H9 (cell line): ENCODE measurements at regions not wholly inside any gene's neighbourhood (a gene's known extent, or its start where the extent isn't known, plus 50 kb on each side); places are given as distances from the start of the nearest gene placed in this dataset.

Experiments
- DNase-seq: peaks from one replicate; pipeline ENCODE4 v3.0.0-alpha.2; 2017
- H2AFZ ChIP-seq: one replicate; pipeline ENCODE4 v1.6.1; 2013; ENCODE audit warnings: mild to moderate bottlenecking, low read length, control low read depth, moderate library complexity
- H2AK5ac ChIP-seq: 2 replicates; pipeline ENCODE4 v1.6.1; 2013; ENCODE audit warnings: low read length, control low read depth, mixed read lengths; ENCODE audit not compliant: insufficient read length
- H2BK120ac ChIP-seq: one replicate; pipeline ENCODE4 v1.6.1; 2013; ENCODE audit warnings: low read depth, mild to moderate bottlenecking, low read length, control low read depth, inconsistent platforms; ENCODE audit not compliant: poor library complexity, severe bottlenecking
- H2BK12ac ChIP-seq: 2 replicates; pipeline ENCODE4 v1.6.1; 2013; ENCODE audit warnings: low read length, control low read depth, mixed read lengths, low read depth; ENCODE audit not compliant: insufficient read length
- H2BK15ac ChIP-seq: 2 replicates; pipeline ENCODE4 v1.6.1; 2013; ENCODE audit warnings: low read depth, low read length, control low read depth
- H2BK20ac ChIP-seq: one replicate; pipeline ENCODE4 v1.6.1; 2013; ENCODE audit warnings: low read depth, mild to moderate bottlenecking, low read length, control low read depth, inconsistent platforms; ENCODE audit not compliant: poor library complexity, severe bottlenecking
- H2BK5ac ChIP-seq: 2 replicates; pipeline ENCODE4 v1.6.1; 2013; ENCODE audit warnings: low read length, control low read depth, mixed read lengths; ENCODE audit not compliant: insufficient read length
- H3K14ac ChIP-seq: 2 replicates; pipeline ENCODE4 v1.6.1; 2013; ENCODE audit warnings: low read length, control low read depth; ENCODE audit not compliant: insufficient read depth
- H3K18ac ChIP-seq: 2 replicates; pipeline ENCODE4 v1.6.1; 2013; ENCODE audit warnings: low read depth, mild to moderate bottlenecking, mixed read lengths, low read length, control low read depth; ENCODE audit not compliant: insufficient read length
- H3K23ac ChIP-seq: 2 replicates; pipeline ENCODE4 v1.6.1; 2013; ENCODE audit warnings: low read length, control low read depth, mixed read lengths, low read depth; ENCODE audit not compliant: insufficient read length
- H3K23me2 ChIP-seq: 2 replicates; pipeline ENCODE4 v1.6.1; 2013; ENCODE audit warnings: low read depth, mild to moderate bottlenecking, mixed read lengths, low read length, control low read depth; ENCODE audit not compliant: insufficient read length, poor library complexity, severe bottlenecking
- H3K27ac ChIP-seq: 2 replicates; pipeline ENCODE4 v1.5.1; 2013; ENCODE audit warnings: low read length, control low read depth, mixed read lengths, low read depth; ENCODE audit not compliant: insufficient read length
- H3K27me3 ChIP-seq: 2 replicates; pipeline ENCODE4 v1.6.1; 2013; ENCODE audit warnings: low read length, control low read depth, inconsistent platforms; ENCODE audit not compliant: insufficient read depth
- H3K4ac ChIP-seq: 2 replicates; pipeline ENCODE4 v1.6.1; 2013; ENCODE audit warnings: low read depth, mild to moderate bottlenecking, control low read depth, inconsistent platforms, low read length, moderate library complexity
- H3K4me1 ChIP-seq: 2 replicates; pipeline ENCODE4 v1.6.1; 2013; ENCODE audit warnings: low read length, control low read depth, inconsistent platforms; ENCODE audit not compliant: insufficient read depth
- H3K4me2 ChIP-seq: 2 replicates; pipeline ENCODE4 v1.6.1; 2013; ENCODE audit warnings: low read length, control low read depth, mixed read lengths; ENCODE audit not compliant: insufficient read length, insufficient read depth
- H3K56ac ChIP-seq: 2 replicates; pipeline ENCODE4 v1.6.1; 2013; ENCODE audit warnings: low read depth, mild to moderate bottlenecking, mixed read lengths, low read length, control low read depth; ENCODE audit not compliant: insufficient read length
- H3K79me1 ChIP-seq: 2 replicates; pipeline ENCODE4 v1.6.1; 2013; ENCODE audit warnings: low read depth, mild to moderate bottlenecking, moderate library complexity, low read length, control low read depth, inconsistent platforms; ENCODE audit not compliant: insufficient read depth, poor library complexity, severe bottlenecking
- H3K79me2 ChIP-seq: 2 replicates; pipeline ENCODE4 v1.6.1; 2013; ENCODE audit warnings: low read length, control low read depth, inconsistent platforms; ENCODE audit not compliant: insufficient read depth
- H3K9ac ChIP-seq: 2 replicates; pipeline ENCODE4 v1.6.1; 2013; ENCODE audit warnings: low read length, control low read depth, mixed read lengths; ENCODE audit not compliant: insufficient read length; ENCODE audit errors: extremely low read depth
- H3K9me3 ChIP-seq: one replicate; pipeline ENCODE4 v1.6.1; 2013; ENCODE audit warnings: low read depth, low read length, inconsistent platforms; ENCODE audit not compliant: control insufficient read depth
- H3T11ph ChIP-seq: one replicate; pipeline ENCODE4 v1.6.1; 2013; ENCODE audit warnings: mild to moderate bottlenecking, low read length, control low read depth, inconsistent platforms
- H4K20me1 ChIP-seq: one replicate; pipeline ENCODE4 v1.6.1; 2013; ENCODE audit not compliant: control insufficient read depth, insufficient read length, insufficient read depth
- H4K5ac ChIP-seq: 2 replicates; pipeline ENCODE4 v1.6.1; 2013; ENCODE audit warnings: low read depth, mild to moderate bottlenecking, mixed read lengths, low read length, control low read depth; ENCODE audit not compliant: insufficient read length
- H4K8ac ChIP-seq: replicated peaks from 2 replicates; pipeline ENCODE4 v1.6.1; 2013; ENCODE audit warnings: low read length, control low read depth, mixed read lengths, low read depth; ENCODE audit not compliant: insufficient read length
- H4K91ac ChIP-seq: 2 replicates; pipeline ENCODE4 v1.6.1; 2013; ENCODE audit warnings: low read depth, mild to moderate bottlenecking, moderate library complexity, mixed read lengths, low read length, control low read depth; ENCODE audit not compliant: insufficient read length
- H3K27ac Mint-ChIP-seq, 3 experiments: 2 replicates in 2 of 3; 3 replicates in 1 of 3; pipeline ENCODE4 v1.8.0; 2020 to 2021; ENCODE audit warnings: mixed read lengths in 3 of 3, mild to moderate bottlenecking in 1 of 3, moderate library complexity in 1 of 3
- H3K27me3 Mint-ChIP-seq: 2 replicates; pipeline ENCODE4 v1.8.0; 2021; ENCODE audit warnings: low read depth, mild to moderate bottlenecking, moderate library complexity, mixed read lengths
- H3K36me3 Mint-ChIP-seq, 3 experiments: 2 replicates in 2 of 3; 3 replicates in 1 of 3; pipeline ENCODE4 v1.8.0; 2020 to 2021; ENCODE audit warnings: low read depth in 3 of 3, mixed read lengths in 3 of 3; ENCODE audit not compliant: insufficient read depth in 1 of 3
- H3K4me1 Mint-ChIP-seq, 2 experiments: 2 replicates each; pipeline ENCODE4 v1.8.0; 2020; ENCODE audit warnings: mixed read lengths in 2 of 2
- H3K4me3 Mint-ChIP-seq, 2 experiments: 2 replicates in 1 of 2; 3 replicates in 1 of 2; pipeline ENCODE4 v1.8.0; 2020 to 2021; ENCODE audit warnings: mild to moderate bottlenecking in 2 of 2, mixed read lengths in 2 of 2, moderate library complexity in 1 of 2
- H3K9me3 Mint-ChIP-seq, 2 experiments: 2 replicates in 1 of 2; 3 replicates in 1 of 2; pipeline ENCODE4 v1.8.0; 2020; ENCODE audit warnings: mild to moderate bottlenecking in 2 of 2, mixed read lengths in 2 of 2, moderate library complexity in 1 of 2
- WGBS: extraction: QIAGEN DNeasy Blood & Tissue Kit; methylation state at CpG from one replicate; pipeline ENCODE4 v1.1.7; 2013; ENCODE audit warnings: missing lambda C conversion rate, low lambda C conversion rate, mixed read lengths; ENCODE audit not compliant: insufficient read length; ENCODE audit errors: extremely low coverage; 5-methylcytosine and 5-hydroxymethylcytosine counted together
- TF ChIP-seq, protein P1 (sequence below): fragments of 200-600 bp; sonication (generic); conservative IDR thresholded peaks from 3 replicates; pipeline ENCODE4 v1.8.0; 2021; ENCODE audit warnings: antibody characterized with exemption, mild to moderate bottlenecking

DNA sequence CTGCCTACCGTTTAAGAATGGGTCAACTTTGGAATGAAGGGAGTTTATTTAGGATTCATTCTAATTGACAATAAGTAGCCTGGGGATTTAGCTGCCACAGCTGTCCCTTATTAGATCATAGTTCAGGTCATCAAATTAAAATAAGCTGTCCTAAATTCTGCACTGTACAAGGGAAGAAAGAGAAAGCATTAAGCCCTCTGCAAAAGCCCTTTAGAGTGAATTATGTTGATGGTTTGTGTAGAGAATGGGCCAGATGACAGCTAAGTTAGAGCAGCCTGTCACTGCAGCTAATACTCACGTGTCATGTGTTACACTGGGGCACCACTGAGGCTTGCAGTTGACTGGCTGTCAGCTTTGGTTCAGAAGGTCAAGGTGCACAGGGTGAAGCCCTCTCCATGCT, 737.1 kb upstream of the SLC10A2 start:
- no CpG with 5 or more reads among the region's 2 CpGs for WGBS
- Histone ChIP-seq H3K79me2 (no peaks in the 10 kb centered on the region), H2BK20ac (no peak overlapping the region), H3K18ac (no peak overlapping the region), H3K9ac (no peak overlapping the region), H2BK15ac (no peak overlapping the region), H3K79me1 (no peaks in the 10 kb centered on the region), H2BK120ac (no peak overlapping the region), H2BK12ac (no peak overlapping the region), H3K23me2 (no peaks in the 10 kb centered on the region), H2AFZ (no peak overlapping the region), H3K4me1 (no peaks in the 10 kb centered on the region), H3K27ac (no peak overlapping the region), H4K20me1 (no peaks in the 10 kb centered on the region), H3K9me3 (no peaks in the 10 kb centered on the region), H2BK5ac (no peak overlapping the region), H3K56ac (no peak overlapping the region), H2AK5ac (no peak overlapping the region), H4K91ac (no peak overlapping the region), H3K27me3 (no peaks in the 10 kb centered on the region), H3K4ac (no peak overlapping the region), H3T11ph (no peak overlapping the region), H3K4me2 (no peak overlapping the region), H3K23ac (no peak overlapping the region), H4K5ac (no peak overlapping the region), H3K14ac (no peak overlapping the region), H4K8ac (no peak overlapping the region)
- TF ChIP-seq, protein P1, sequence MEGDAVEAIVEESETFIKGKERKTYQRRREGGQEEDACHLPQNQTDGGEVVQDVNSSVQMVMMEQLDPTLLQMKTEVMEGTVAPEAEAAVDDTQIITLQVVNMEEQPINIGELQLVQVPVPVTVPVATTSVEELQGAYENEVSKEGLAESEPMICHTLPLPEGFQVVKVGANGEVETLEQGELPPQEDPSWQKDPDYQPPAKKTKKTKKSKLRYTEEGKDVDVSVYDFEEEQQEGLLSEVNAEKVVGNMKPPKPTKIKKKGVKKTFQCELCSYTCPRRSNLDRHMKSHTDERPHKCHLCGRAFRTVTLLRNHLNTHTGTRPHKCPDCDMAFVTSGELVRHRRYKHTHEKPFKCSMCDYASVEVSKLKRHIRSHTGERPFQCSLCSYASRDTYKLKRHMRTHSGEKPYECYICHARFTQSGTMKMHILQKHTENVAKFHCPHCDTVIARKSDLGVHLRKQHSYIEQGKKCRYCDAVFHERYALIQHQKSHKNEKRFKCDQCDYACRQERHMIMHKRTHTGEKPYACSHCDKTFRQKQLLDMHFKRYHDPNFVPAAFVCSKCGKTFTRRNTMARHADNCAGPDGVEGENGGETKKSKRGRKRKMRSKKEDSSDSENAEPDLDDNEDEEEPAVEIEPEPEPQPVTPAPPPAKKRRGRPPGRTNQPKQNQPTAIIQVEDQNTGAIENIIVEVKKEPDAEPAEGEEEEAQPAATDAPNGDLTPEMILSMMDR: no peak
- no peaks in the 10 kb centered on the region for H3K27me3 Mint-ChIP-seq
- H3K4me1 Mint-ChIP-seq: no peaks in the 10 kb centered on the region
- no peak overlapping the region for H3K27ac Mint-ChIP-seq
- peaks cover 0 to 7% of the 10 kb centered on the region in 2 experiments; a peak in 3 of 5 replicates for H3K9me3 Mint-ChIP-seq
- no peak for DNase-seq
- peaks cover 0 to 10% (median 4%) of the 10 kb centered on the region in 3 experiments; a peak in 4 of 7 replicates for H3K36me3 Mint-ChIP-seq
- H3K4me3 Mint-ChIP-seq: no peak overlapping the region
